ENCODE measurements at regions not wholly inside any gene's neighbourhood (a gene's known extent, or its start where the extent isn't known, plus 50 kb on each side); places are given as distances from the start of the nearest gene placed in this dataset.

- Histone ChIP-seq H3K36me3 (ENCODE audit: control insufficient read depth in 4 of 4, insufficient read depth in 3 of 4, low read depth in 1 of 4, low read length in 3 of 4) (no peaks in the 10 kb centered on the region), H3K4me3 (ENCODE audit: low read depth in 1 of 3, low read length in 3 of 3) (no peak overlapping the region), H3K9ac (ENCODE audit: low read depth in 1 of 2, low read length in 2 of 2) (no peak overlapping the region), H3K9me3 (ENCODE audit: control insufficient read depth in 4 of 4, low read length in 3 of 4) (no peaks in the 10 kb centered on the region), H3K4me1 (ENCODE audit: control insufficient read depth in 4 of 4, insufficient read depth in 4 of 4, low read length in 3 of 4) (no peaks in the 10 kb centered on the region), H3K27ac (ENCODE audit: low read depth in 1 of 2, low read length in 2 of 2) (no peak overlapping the region), H3K27me3 (ENCODE audit: control insufficient read depth in 4 of 4, insufficient read depth in 4 of 4, low read length in 3 of 4) (no peaks in the 10 kb centered on the region)
- WGBS: 89% methylated on average over 2 of the region's 2 CpGs
- TF ChIP-seq NR2F2 (IDR thresholded peaks at IDR 0.05) (no peak), ZBTB33 (IDR thresholded peaks at IDR 0.05) (no peak), SP1 (IDR thresholded peaks at IDR 0.05) (no peak), ATF3 (IDR thresholded peaks at IDR 0.05) (no peak), RXRA (IDR thresholded peaks at IDR 0.05) (no peak), FOXA1 (IDR thresholded peaks at IDR 0.05) (no peak), REST (IDR thresholded peaks at IDR 0.05) (no peak), HNF4A (conservative IDR thresholded peaks at IDR 0.05) (no peak), FOXA2 (IDR thresholded peaks at IDR 0.05) (no peak), GABPA (IDR thresholded peaks at IDR 0.05 in 1 of 2, conservative IDR thresholded peaks at IDR 0.05 in 1 of 2) (no peak), JUND (IDR thresholded peaks at IDR 0.05) (no peak), RAD21 (IDR thresholded peaks at IDR 0.05) (no peak), MAX (IDR thresholded peaks at IDR 0.05) (no peak), EGR1 (IDR thresholded peaks at IDR 0.05; ENCODE audit: low read depth in 2 of 2) (no peak), YY1 (IDR thresholded peaks at IDR 0.05) (no peak), CTCF (IDR thresholded peaks at IDR 0.05; ENCODE audit: low read depth, low read length, missing input control) (no peak), HNF4G (IDR thresholded peaks at IDR 0.05) (no peak), TAF1 (conservative IDR thresholded peaks at IDR 0.05) (no peak)
- DNase-seq (ENCODE audit: low spot score): no peak
Observed at GRCh38 chr6:109897025-109897424, 81.1 kb upstream of the GPR6 start.

Data from liver (tissue), 8 donors.